Neural cell (in vitro differentiated cells): ENCODE measurements at regions not wholly inside any gene's neighbourhood (a gene's known extent, or its start where the extent isn't known, plus 50 kb on each side); places are given as distances from the start of the nearest gene placed in this dataset.

Experiments
- H2AFZ ChIP-seq: fragments of 200-600, 300-800 bp; sonication (generic), shearing (Covaris generic); 2 replicates; pipeline ENCODE4 v1.6.0; 2014; ENCODE audit warnings: low read depth, mild to moderate bottlenecking, antibody characterized with exemption, low read length, moderate library complexity
- H3F3A ChIP-seq: fragments of 200-600 bp; shearing (Covaris generic); 2 replicates; pipeline ENCODE4 v1.6.1; 2016; ENCODE audit warnings: mild to moderate bottlenecking, moderate library complexity, mixed read lengths, antibody characterized with exemption, low read length; ENCODE audit not compliant: insufficient read depth, poor library complexity, severe bottlenecking
- H3K27ac ChIP-seq: fragments of 200-600, 300-800 bp; sonication (generic), shearing (Covaris generic); 2 replicates; pipeline ENCODE4 v1.5.1; 2014; ENCODE audit warnings: mild to moderate bottlenecking, low read length, moderate library complexity
- H3K27me3 ChIP-seq: fragments of 300-800, 200-600 bp; sonication (generic), shearing (Covaris generic); 2 replicates; pipeline ENCODE4 v1.6.0; 2014; ENCODE audit warnings: mild to moderate bottlenecking, low read depth, low read length, moderate library complexity; ENCODE audit not compliant: insufficient read depth
- H3K36me3 ChIP-seq: fragments of 300-800, 200-600 bp; sonication (generic), shearing (Covaris generic); 2 replicates; pipeline ENCODE4 v1.5.1; 2014; ENCODE audit warnings: mild to moderate bottlenecking, antibody characterized with exemption, low read length, moderate library complexity; ENCODE audit not compliant: insufficient read depth
- H3K4me2 ChIP-seq: fragments of 300-800, 200-600 bp; sonication (generic), shearing (Covaris generic); 2 replicates; pipeline ENCODE4 v1.6.0; 2014; ENCODE audit warnings: mild to moderate bottlenecking, low read length
- H3K4me3 ChIP-seq: fragments of 300-800, 200-600 bp; sonication (generic), shearing (Covaris generic); 2 replicates; pipeline ENCODE4 v1.5.1; 2014; ENCODE audit warnings: mild to moderate bottlenecking, low read length, moderate library complexity
- H3K79me2 ChIP-seq: fragments of 200-600 bp; shearing (Covaris generic); replicated peaks from 2 replicates; pipeline ENCODE4 v1.6.0; 2014; ENCODE audit warnings: mild to moderate bottlenecking, low read length, moderate library complexity; ENCODE audit not compliant: insufficient read depth
- H3K9ac ChIP-seq: fragments of 300-800, 200-600 bp; sonication (generic), shearing (Covaris generic); 2 replicates; pipeline ENCODE4 v1.6.1; 2016; ENCODE audit warnings: mild to moderate bottlenecking, low read length, mixed read lengths
- H3K9me2 ChIP-seq: fragments of 200-600 bp; shearing (Covaris generic); 2 replicates; pipeline ENCODE4 v1.6.1; 2016; ENCODE audit warnings: mild to moderate bottlenecking, low read length, mixed read lengths; ENCODE audit not compliant: insufficient read depth
- H3K9me3 ChIP-seq: fragments of 200-600, 300-800 bp; sonication (generic), shearing (Covaris generic); 2 replicates; pipeline ENCODE4 v1.6.1; 2016; ENCODE audit warnings: mild to moderate bottlenecking, mixed run types, low read length, moderate library complexity, mixed read lengths
- H4K20me1 ChIP-seq: fragments of 200-600 bp; shearing (Covaris generic); 2 replicates; pipeline ENCODE4 v1.6.1; 2016; ENCODE audit warnings: mild to moderate bottlenecking, mixed run types; ENCODE audit not compliant: insufficient read depth
- CTCF ChIP-seq: fragments of 450-650 bp; IDR thresholded peaks from 2 replicates; pipeline ENCODE4 v1.5.1; 2014; ENCODE audit warnings: antibody characterized with exemption, mild to moderate bottlenecking, moderate library complexity; ENCODE audit not compliant: poor library complexity, severe bottlenecking
- EP300 ChIP-seq: fragments of 450-650 bp; conservative IDR thresholded peaks from 2 replicates; pipeline ENCODE4 v1.6.1; 2014; ENCODE audit warnings: antibody characterized with exemption, mild to moderate bottlenecking, moderate library complexity; ENCODE audit not compliant: poor library complexity, severe bottlenecking
- MXI1 ChIP-seq: fragments of 450-650 bp; conservative IDR thresholded peaks from 2 replicates; pipeline ENCODE4 v1.6.1; 2014; ENCODE audit warnings: antibody characterized with exemption, mild to moderate bottlenecking; ENCODE audit not compliant: poor library complexity, severe bottlenecking
- POLR2AphosphoS5 ChIP-seq: IDR thresholded peaks from 2 replicates; pipeline ENCODE4 v1.6.1; 2012
- RAD21 ChIP-seq: fragments of 450-650 bp; conservative IDR thresholded peaks from 2 replicates; pipeline ENCODE4 v1.6.1; 2014; ENCODE audit warnings: antibody characterized with exemption, mild to moderate bottlenecking, moderate library complexity
- SMC3 ChIP-seq: fragments of 450-650 bp; conservative IDR thresholded peaks from 2 replicates; pipeline ENCODE4 v1.6.1; 2014; ENCODE audit warnings: antibody characterized with exemption, mild to moderate bottlenecking, moderate library complexity; ENCODE audit not compliant: poor library complexity
- TAF1 ChIP-seq: IDR thresholded peaks from 2 replicates; pipeline ENCODE4 v1.6.1; 2012; ENCODE audit warnings: low read depth
- TF ChIP-seq, protein P1 (sequence below): IDR thresholded peaks from 2 replicates; pipeline ENCODE4 v1.6.1; 2012; ENCODE audit warnings: borderline replicate concordance

- H3K4me2 ChIP-seq = no peak overlapping the region
- H3K4me3 ChIP-seq = no peak overlapping the region
- no peaks in the 10 kb centered on the region for H3K36me3 ChIP-seq
- no peak overlapping the region for H2AFZ ChIP-seq
- H3K9ac ChIP-seq = no peak overlapping the region
- H3K27me3 ChIP-seq = no peaks in the 10 kb centered on the region
- TF ChIP-seq TAF1 = no peak
- peak; percentile 66 for TF ChIP-seq EP300
- peak; percentile 14 for TF ChIP-seq SMC3
- no peak for TF ChIP-seq RAD21
- TF ChIP-seq, protein P1, sequence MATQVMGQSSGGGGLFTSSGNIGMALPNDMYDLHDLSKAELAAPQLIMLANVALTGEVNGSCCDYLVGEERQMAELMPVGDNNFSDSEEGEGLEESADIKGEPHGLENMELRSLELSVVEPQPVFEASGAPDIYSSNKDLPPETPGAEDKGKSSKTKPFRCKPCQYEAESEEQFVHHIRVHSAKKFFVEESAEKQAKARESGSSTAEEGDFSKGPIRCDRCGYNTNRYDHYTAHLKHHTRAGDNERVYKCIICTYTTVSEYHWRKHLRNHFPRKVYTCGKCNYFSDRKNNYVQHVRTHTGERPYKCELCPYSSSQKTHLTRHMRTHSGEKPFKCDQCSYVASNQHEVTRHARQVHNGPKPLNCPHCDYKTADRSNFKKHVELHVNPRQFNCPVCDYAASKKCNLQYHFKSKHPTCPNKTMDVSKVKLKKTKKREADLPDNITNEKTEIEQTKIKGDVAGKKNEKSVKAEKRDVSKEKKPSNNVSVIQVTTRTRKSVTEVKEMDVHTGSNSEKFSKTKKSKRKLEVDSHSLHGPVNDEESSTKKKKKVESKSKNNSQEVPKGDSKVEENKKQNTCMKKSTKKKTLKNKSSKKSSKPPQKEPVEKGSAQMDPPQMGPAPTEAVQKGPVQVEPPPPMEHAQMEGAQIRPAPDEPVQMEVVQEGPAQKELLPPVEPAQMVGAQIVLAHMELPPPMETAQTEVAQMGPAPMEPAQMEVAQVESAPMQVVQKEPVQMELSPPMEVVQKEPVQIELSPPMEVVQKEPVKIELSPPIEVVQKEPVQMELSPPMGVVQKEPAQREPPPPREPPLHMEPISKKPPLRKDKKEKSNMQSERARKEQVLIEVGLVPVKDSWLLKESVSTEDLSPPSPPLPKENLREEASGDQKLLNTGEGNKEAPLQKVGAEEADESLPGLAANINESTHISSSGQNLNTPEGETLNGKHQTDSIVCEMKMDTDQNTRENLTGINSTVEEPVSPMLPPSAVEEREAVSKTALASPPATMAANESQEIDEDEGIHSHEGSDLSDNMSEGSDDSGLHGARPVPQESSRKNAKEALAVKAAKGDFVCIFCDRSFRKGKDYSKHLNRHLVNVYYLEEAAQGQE = peak; percentile 38
- peak; percentile 26 for TF ChIP-seq POLR2AphosphoS5
- no peaks in the 10 kb centered on the region for H4K20me1 ChIP-seq
- no peaks in the 10 kb centered on the region for H3F3A ChIP-seq
- no peak overlapping the region for H3K27ac ChIP-seq
- no peaks in the 10 kb centered on the region for H3K9me2 ChIP-seq
- H3K9me3 ChIP-seq = no peaks in the 10 kb centered on the region
- no peaks in the 10 kb centered on the region for H3K79me2 ChIP-seq
These were observed 318.6 kb upstream of the PLET1 start for GRCh38 chr11:112579282-112579681.

GRCh38 chr11:112580864-112581263 is 320.2 kb upstream of the PLET1 start:
- Histone ChIP-seq H3K27me3 (no peaks in the 10 kb centered on the region), H2AFZ (no peak overlapping the region), H3K9me2 (no peaks in the 10 kb centered on the region), H3K27ac (no peak overlapping the region), H3K4me2 (no peak overlapping the region), H3K9me3 (no peaks in the 10 kb centered on the region), H4K20me1 (no peaks in the 10 kb centered on the region), H3F3A (no peaks in the 10 kb centered on the region), H3K79me2 (no peaks in the 10 kb centered on the region), H3K36me3 (no peaks in the 10 kb centered on the region), H3K4me3 (no peak overlapping the region), H3K9ac (no peak overlapping the region)
- TF ChIP-seq, protein P1 = no peak

DNA sequence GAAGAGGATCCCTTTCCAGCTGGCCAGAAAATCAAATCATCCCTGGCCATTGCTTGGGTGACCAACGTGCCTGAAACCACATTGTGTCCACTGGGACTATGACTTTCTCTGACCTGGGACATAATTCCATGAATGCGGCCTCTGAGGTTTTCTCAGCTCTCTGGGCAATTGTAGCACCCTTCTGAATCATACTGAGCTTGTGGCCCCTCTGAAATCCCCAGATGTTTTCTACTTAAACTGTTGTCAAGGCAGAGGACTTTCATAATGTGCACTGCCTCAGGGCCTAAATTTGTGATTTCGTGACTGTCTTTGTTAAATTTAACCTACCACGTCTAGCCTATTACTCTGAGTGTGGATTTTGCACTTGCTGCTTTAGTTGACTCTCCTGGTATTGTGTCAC is 321.1 kb upstream of the PLET1 start:
- H3K4me2 ChIP-seq = no peak overlapping the region

More for the DNA sequence above, 321.1 kb upstream of the PLET1 start:
- H3K9ac ChIP-seq = no peak overlapping the region
- no peak overlapping the region for H2AFZ ChIP-seq
- H4K20me1 ChIP-seq = no peaks in the 10 kb centered on the region
- no peaks in the 10 kb centered on the region for H3K36me3 ChIP-seq
- H3K27me3 ChIP-seq = no peaks in the 10 kb centered on the region
- no peaks in the 10 kb centered on the region for H3F3A ChIP-seq
- no peaks in the 10 kb centered on the region for H3K9me2 ChIP-seq
- H3K79me2 ChIP-seq = no peaks in the 10 kb centered on the region
- no peak overlapping the region for H3K4me3 ChIP-seq
- H3K27ac ChIP-seq = no peak overlapping the region
- TF ChIP-seq, protein P1 = no peak
- TF ChIP-seq RAD21 (no peak), MXI1 (no peak), EP300 (no peak), CTCF (no peak)
- no peaks in the 10 kb centered on the region for H3K9me3 ChIP-seq
